Nephron progenitor cell (in vitro differentiated cells): ENCODE measurements at regions not wholly inside any gene's neighbourhood (a gene's known extent, or its start where the extent isn't known, plus 50 kb on each side); places are given as distances from the start of the nearest gene placed in this dataset.

Source experiments
- DNase-seq: peaks from one replicate; pipeline ENCODE4 v3.0.0; 2021
- H3K27ac Mint-ChIP-seq: 2 replicates; pipeline ENCODE4 v1.8.0; 2021; ENCODE audit warnings: mild to moderate bottlenecking, moderate library complexity, mixed read lengths
- H3K27me3 Mint-ChIP-seq: 2 replicates; pipeline ENCODE4 v1.8.0; 2021; ENCODE audit warnings: mild to moderate bottlenecking, low read depth, mixed read lengths; ENCODE audit not compliant: poor library complexity
- H3K36me3 Mint-ChIP-seq: 2 replicates; pipeline ENCODE4 v1.8.0; 2021; ENCODE audit warnings: low read depth, mixed read lengths
- H3K4me1 Mint-ChIP-seq: 2 replicates; pipeline ENCODE4 v1.8.0; 2021; ENCODE audit warnings: mixed read lengths
- H3K4me3 Mint-ChIP-seq: 2 replicates; pipeline ENCODE4 v1.8.0; 2021; ENCODE audit warnings: mild to moderate bottlenecking, moderate library complexity, mixed read lengths
- H3K9me3 Mint-ChIP-seq: 2 replicates; pipeline ENCODE4 v1.8.0; 2021; ENCODE audit warnings: mild to moderate bottlenecking, moderate library complexity, mixed read lengths
- CTCF ChIP-seq: fragments of 200-600 bp; sonication (generic); IDR thresholded peaks from 2 replicates; pipeline ENCODE4 v1.5.0; 2021; ENCODE audit warnings: antibody characterized with exemption

GRCh38 chr2:57899898-57900297 lies 146.7 kb upstream of the VRK2 start:
- Mint-ChIP-seq H3K36me3 (no peaks in the 10 kb centered on the region), H3K9me3 (no peaks in the 10 kb centered on the region), H3K27ac (no peak overlapping the region), H3K4me1 (no peaks in the 10 kb centered on the region), H3K4me3 (no peak overlapping the region), H3K27me3 (no peaks in the 10 kb centered on the region)
- no peak for DNase-seq
- TF ChIP-seq CTCF: no peak

GRCh38 chr2:57902578-57902977 lies 144.0 kb upstream of the VRK2 start:
- Mint-ChIP-seq H3K4me3 (no peak overlapping the region), H3K27ac (no peak overlapping the region), H3K27me3 (peaks cover 2% of the 10 kb centered on the region), H3K36me3 (no peaks in the 10 kb centered on the region), H3K9me3 (no peaks in the 10 kb centered on the region), H3K4me1 (no peaks in the 10 kb centered on the region)
- no peak for TF ChIP-seq CTCF
- no peak for DNase-seq

GRCh38 chr2:57906152-57906732 lies 140.4 kb upstream of the VRK2 start:
- Mint-ChIP-seq H3K4me3 (no peak overlapping the region), H3K9me3 (no peaks in the 10 kb centered on the region), H3K36me3 (no peaks in the 10 kb centered on the region), H3K4me1 (no peaks in the 10 kb centered on the region), H3K27me3 (peaks cover 2% of the 10 kb centered on the region), H3K27ac (no peak overlapping the region)
- TF ChIP-seq CTCF: peak; percentile 80
- DNase-seq: peak; percentile 4

- Mint-ChIP-seq H3K36me3 (no peaks in the 10 kb centered on the region), H3K4me1 (no peaks in the 10 kb centered on the region), H3K9me3 (no peaks in the 10 kb centered on the region), H3K27me3 (peaks cover 2% of the 10 kb centered on the region), H3K4me3 (no peak overlapping the region), H3K27ac (no peak overlapping the region)
- no peak for TF ChIP-seq CTCF
- DNase-seq: no peak
Measured at GRCh38 chr2:57907411-57907810, 139.2 kb upstream of the VRK2 start.

- TF ChIP-seq CTCF: no peak
- no peak overlapping the region for H3K27ac Mint-ChIP-seq
- DNase-seq: no peak
- no peaks in the 10 kb centered on the region for H3K9me3 Mint-ChIP-seq
- H3K36me3 Mint-ChIP-seq: no peaks in the 10 kb centered on the region
- no peak overlapping the region for H3K4me3 Mint-ChIP-seq
- H3K27me3 Mint-ChIP-seq: peaks cover 2% of the 10 kb centered on the region
- H3K4me1 Mint-ChIP-seq: no peaks in the 10 kb centered on the region
Measured at GRCh38 chr2:57908736-57909161, 137.9 kb upstream of the VRK2 start.

- no peaks in the 10 kb centered on the region for H3K4me1 Mint-ChIP-seq
- no peak overlapping the region for H3K27ac Mint-ChIP-seq
- H3K9me3 Mint-ChIP-seq: no peaks in the 10 kb centered on the region
- no peaks in the 10 kb centered on the region for H3K36me3 Mint-ChIP-seq
- no peak overlapping the region for H3K4me3 Mint-ChIP-seq
- no peak for DNase-seq
- H3K27me3 Mint-ChIP-seq: no peaks in the 10 kb centered on the region
- TF ChIP-seq CTCF: no peak
Measured at GRCh38 chr2:57918126-57918525, 128.5 kb upstream of the VRK2 start.
